Activated T-helper 1 cell treated with anti-CD3 and anti-CD28 coated beads, Interleukin-12 subunit alpha, Interleukin-12 subunit beta, Interleukin-2, Interleukin-4 antibody, amounts not matched to agents 30 ng/mL and 10 ng/mL and 1 ng/mL, durations not matched to agents 14 hours and 24 hours and 36 hours (primary cell): ENCODE measurements at regions not wholly inside any gene's neighbourhood (a gene's known extent, or its start where the extent isn't known, plus 50 kb on each side); places are given as distances from the start of the nearest gene placed in this dataset.
"Not testable (repeated sequence)": the region's sequence is repeated elsewhere in the genome, so short reads cannot be mapped to it uniquely, and the experiment has no call there.

Experiments
- DNase-seq: peaks from one replicate; pipeline ENCODE4 v3.0.0; 2021; ENCODE audit warnings: low spot score
- H3K27ac Mint-ChIP-seq: one replicate; pipeline ENCODE4 v1.8.0; 2021; ENCODE audit warnings: mild to moderate bottlenecking, mixed read lengths
- H3K27me3 Mint-ChIP-seq: one replicate; pipeline ENCODE4 v1.8.0; 2022; ENCODE audit warnings: mild to moderate bottlenecking, moderate library complexity, mixed read lengths; ENCODE audit not compliant: insufficient read depth
- H3K36me3 Mint-ChIP-seq: one replicate; pipeline ENCODE4 v1.8.0; 2021; ENCODE audit warnings: low read depth, mixed read lengths
- H3K4me1 Mint-ChIP-seq: one replicate; pipeline ENCODE4 v1.8.0; 2021; ENCODE audit warnings: low read depth, mixed read lengths
- H3K4me3 Mint-ChIP-seq: one replicate; pipeline ENCODE4 v1.8.0; 2021; ENCODE audit warnings: mild to moderate bottlenecking, moderate library complexity, mixed read lengths
- H3K9me3 Mint-ChIP-seq: one replicate; pipeline ENCODE4 v1.8.0; 2021; ENCODE audit warnings: mixed read lengths
- intact Hi-C: fragments of 100-400 bp; cut with micrococcal nuclease; formaldehyde crosslinking; loops from one replicate; pipeline ENCODE4 v1.15.1; 2024

DNA sequence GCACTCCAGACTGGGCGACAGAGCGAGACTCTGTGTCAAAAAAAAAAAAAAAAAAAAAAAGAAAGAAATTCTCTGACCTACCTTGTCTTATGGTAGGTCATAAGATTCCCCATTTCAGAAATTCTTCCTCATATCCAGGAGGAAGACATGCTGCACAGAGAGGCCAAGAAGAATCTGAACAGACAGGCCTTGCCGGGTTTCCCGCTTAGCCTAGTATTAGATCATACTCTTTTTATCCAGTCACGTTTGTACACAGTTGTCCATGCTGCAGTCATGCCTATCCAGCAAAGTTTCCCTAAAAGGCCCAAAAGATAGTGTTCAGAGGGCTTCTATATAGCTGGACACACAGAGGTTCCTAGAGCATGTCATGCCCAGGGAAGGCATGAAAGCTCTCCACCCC is 93.6 kb upstream of the CHODL start:
- Mint-ChIP-seq H3K27me3 (no peaks in the 10 kb centered on the region), H3K9me3 (peaks cover 5% of the 10 kb centered on the region), H3K36me3 (no peaks in the 10 kb centered on the region), H3K4me1 (no peaks in the 10 kb centered on the region), H3K27ac (no peak overlapping the region), H3K4me3 (no peak overlapping the region)
- no peak for DNase-seq
- intact Hi-C loops: no loop called here

DNA sequence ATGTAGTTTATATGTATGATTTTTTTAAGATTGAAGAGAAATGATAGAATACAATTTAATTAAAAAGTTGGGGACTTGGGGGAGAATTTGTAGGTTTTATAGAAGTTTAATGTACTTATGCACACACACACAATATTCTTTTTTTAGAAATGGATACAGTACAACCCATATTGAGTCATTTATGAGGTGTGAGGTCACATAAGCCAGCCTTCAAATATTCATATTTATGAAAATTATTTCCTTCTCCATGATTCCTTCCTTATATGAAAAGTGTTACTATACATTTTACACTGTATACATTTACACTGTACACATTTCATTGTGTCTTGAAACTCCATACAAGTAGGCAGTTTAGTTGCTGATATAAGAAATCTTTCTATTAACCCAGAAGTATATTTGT is 96.2 kb upstream of the CHODL start:
- H3K4me3 Mint-ChIP-seq: no peak overlapping the region
- no peaks in the 10 kb centered on the region for H3K27me3 Mint-ChIP-seq
- no peak overlapping the region for H3K27ac Mint-ChIP-seq
- H3K9me3 Mint-ChIP-seq: peaks cover 5% of the 10 kb centered on the region
- DNase-seq: no peak
- no peaks in the 10 kb centered on the region for H3K36me3 Mint-ChIP-seq
- H3K4me1 Mint-ChIP-seq: no peaks in the 10 kb centered on the region
- intact Hi-C loops: no loop called here

GRCh38 chr21:18147678-18148077 is 97.0 kb upstream of the CHODL start:
- H3K4me3 Mint-ChIP-seq: no peak overlapping the region
- no peaks in the 10 kb centered on the region for H3K4me1 Mint-ChIP-seq
- no peaks in the 10 kb centered on the region for H3K36me3 Mint-ChIP-seq
- H3K27ac Mint-ChIP-seq: no peak overlapping the region
- intact Hi-C loops: no loop called here
- peaks cover 5% of the 10 kb centered on the region for H3K9me3 Mint-ChIP-seq
- no peaks in the 10 kb centered on the region for H3K27me3 Mint-ChIP-seq
- DNase-seq: no peak

DNA sequence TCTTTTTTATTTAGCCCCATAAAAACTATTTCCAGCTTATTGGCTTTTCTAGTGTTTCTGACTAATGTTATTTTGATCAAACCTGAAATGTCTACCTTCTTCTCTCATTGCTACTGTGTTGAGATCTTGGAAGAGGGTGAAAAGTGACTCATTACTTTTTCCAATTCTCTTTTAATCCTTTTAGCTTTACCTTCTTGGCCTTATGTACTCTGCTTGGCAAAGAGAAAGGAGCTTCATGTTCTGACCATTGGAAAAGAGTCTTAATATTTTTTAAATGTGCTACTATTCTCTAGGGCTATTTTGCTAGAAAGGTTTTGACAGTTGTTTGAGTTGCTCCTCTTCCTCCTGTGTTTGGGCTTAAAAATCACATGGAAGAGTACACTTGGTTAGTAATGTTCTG is 97.8 kb upstream of the CHODL start:
- Mint-ChIP-seq H3K36me3 (no peaks in the 10 kb centered on the region), H3K27me3 (no peaks in the 10 kb centered on the region), H3K27ac (no peak overlapping the region), H3K4me3 (no peak overlapping the region), H3K4me1 (no peaks in the 10 kb centered on the region), H3K9me3 (peaks cover 5% of the 10 kb centered on the region)
- intact Hi-C loops: no loop called here
- DNase-seq: no peak

GRCh38 chr21:18144339-18144738 is 100.3 kb upstream of the CHODL start:
- Mint-ChIP-seq H3K4me1 (no peaks in the 10 kb centered on the region), H3K36me3 (no peaks in the 10 kb centered on the region), H3K27ac (no peak overlapping the region), H3K27me3 (no peaks in the 10 kb centered on the region), H3K4me3 (no peak overlapping the region), H3K9me3 (peaks cover 5% of the 10 kb centered on the region)
- no peak for DNase-seq
- intact Hi-C loops: no loop called here

DNA sequence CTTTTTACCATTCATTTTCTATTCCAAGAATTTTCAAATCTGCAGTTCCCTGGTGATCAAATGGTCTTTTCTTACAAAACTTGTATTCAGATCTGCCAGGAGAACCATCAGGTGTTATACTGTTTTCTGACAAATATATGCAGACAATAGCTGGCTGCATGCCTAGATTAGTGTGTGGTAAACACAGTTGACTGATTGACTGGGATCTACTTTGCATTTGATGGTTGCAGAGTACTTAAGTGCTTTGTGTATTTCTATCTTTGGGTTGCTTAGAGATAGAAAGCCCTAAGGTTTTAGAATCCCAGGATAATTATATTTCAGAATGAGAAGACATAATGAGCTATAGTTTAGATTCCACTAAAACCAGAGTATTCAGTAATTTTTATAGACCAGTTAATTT is 102.0 kb upstream of the CHODL start:
- H3K4me1 Mint-ChIP-seq: no peaks in the 10 kb centered on the region
- intact Hi-C loops: no loop called here
- H3K4me3 Mint-ChIP-seq: no peak overlapping the region
- H3K27ac Mint-ChIP-seq: no peak overlapping the region
- no peak for DNase-seq
- no peaks in the 10 kb centered on the region for H3K27me3 Mint-ChIP-seq
- peaks cover 9% of the 10 kb centered on the region for H3K9me3 Mint-ChIP-seq
- H3K36me3 Mint-ChIP-seq: no peaks in the 10 kb centered on the region

DNA sequence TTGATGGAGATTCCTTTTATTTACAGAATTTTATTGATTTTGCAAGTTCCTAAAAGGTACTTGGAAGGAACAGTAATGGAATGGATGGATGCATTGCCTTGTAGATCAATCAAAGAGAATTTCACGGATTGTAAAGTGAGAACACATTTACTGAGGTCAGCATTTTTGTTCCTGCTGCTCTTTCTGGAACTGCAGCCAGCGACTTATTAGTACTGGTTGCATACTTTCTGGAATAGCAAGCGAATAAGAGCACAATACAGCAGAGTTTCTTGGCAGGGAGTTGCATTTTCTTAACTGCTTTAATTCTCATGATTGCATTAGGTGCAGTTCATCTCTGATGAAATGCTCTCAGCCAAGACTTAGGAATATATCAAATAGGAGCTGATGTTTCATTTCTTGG is 106.1 kb upstream of the CHODL start:
- intact Hi-C loops: no loop called here
- Mint-ChIP-seq H3K27me3 (no peaks in the 10 kb centered on the region), H3K27ac (no peak overlapping the region), H3K4me1 (no peaks in the 10 kb centered on the region), H3K36me3 (no peaks in the 10 kb centered on the region), H3K4me3 (no peak overlapping the region), H3K9me3 (peaks cover 4% of the 10 kb centered on the region)
- no peak for DNase-seq

- Mint-ChIP-seq H3K4me1 (no peaks in the 10 kb centered on the region), H3K27me3 (no peaks in the 10 kb centered on the region), H3K4me3 (no peak overlapping the region), H3K36me3 (no peaks in the 10 kb centered on the region), H3K27ac (no peak overlapping the region), H3K9me3 (no peaks in the 10 kb centered on the region)
- intact Hi-C loops: no loop called here
- DNase-seq: no peak
These were observed 115.1 kb upstream of the CHODL start for GRCh38 chr21:18129526-18129925.

- no peaks in the 10 kb centered on the region for H3K4me1 Mint-ChIP-seq
These were observed 126.1 kb upstream of the CHODL start for GRCh38 chr21:18118566-18118965.

DNA sequence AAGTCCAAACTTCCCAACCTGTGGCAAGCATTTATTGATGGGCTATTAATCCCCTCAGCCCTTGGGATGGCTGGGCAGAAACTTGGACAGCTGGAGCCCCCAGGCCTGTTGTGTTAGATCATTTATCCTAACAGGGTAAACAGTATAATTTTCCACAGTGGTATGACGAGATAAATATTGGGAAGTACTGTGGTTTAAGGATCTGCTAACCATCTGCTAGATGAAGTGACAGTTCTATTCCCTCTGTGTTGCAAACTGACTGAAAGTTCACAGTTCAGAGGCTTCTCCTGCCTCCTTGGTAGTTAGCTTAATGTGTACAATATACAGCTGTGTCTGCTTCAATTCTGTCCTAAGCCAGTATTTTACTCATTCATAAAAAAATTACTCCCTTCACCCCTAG is 127.5 kb upstream of the CHODL start:
- Mint-ChIP-seq H3K4me3 (no peak overlapping the region), H3K27me3 (no peaks in the 10 kb centered on the region), H3K36me3 (no peaks in the 10 kb centered on the region), H3K4me1 (no peaks in the 10 kb centered on the region), H3K27ac (no peak overlapping the region), H3K9me3 (peaks cover 3% of the 10 kb centered on the region)
- DNase-seq: no peak
- intact Hi-C loops: no loop called here

More at GRCh38 chr21:18118566-18118965, 126.1 kb upstream of the CHODL start:
- H3K27me3 Mint-ChIP-seq: no peaks in the 10 kb centered on the region
- H3K27ac Mint-ChIP-seq: no peak overlapping the region
- intact Hi-C loops: no loop called here
- no peaks in the 10 kb centered on the region for H3K9me3 Mint-ChIP-seq
- H3K36me3 Mint-ChIP-seq: no peaks in the 10 kb centered on the region
- H3K4me3 Mint-ChIP-seq: no peak overlapping the region
- no peak for DNase-seq

DNA sequence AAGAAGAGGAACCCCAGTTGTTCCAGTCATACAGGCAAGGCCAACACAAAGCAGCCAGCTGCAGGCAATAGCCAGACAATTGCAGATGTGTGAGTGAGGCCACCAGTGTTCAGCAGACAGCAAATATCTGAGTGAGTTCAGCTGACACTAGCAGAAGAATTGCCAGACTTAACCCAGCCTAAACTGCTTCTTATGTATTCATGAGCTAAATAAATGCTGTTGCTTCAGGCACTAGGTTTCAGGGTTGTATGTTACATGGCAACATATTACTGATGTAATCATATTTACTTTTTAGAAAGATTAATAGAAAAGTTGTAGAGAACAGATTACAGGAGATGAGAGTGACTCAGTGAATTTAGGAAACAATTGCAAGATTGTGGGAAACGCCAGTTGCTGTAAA is 129.8 kb upstream of the CHODL start:
- Mint-ChIP-seq H3K4me1 (no peaks in the 10 kb centered on the region), H3K9me3 (peaks cover 3% of the 10 kb centered on the region), H3K4me3 (no peak overlapping the region), H3K27me3 (no peaks in the 10 kb centered on the region), H3K27ac (no peak overlapping the region), H3K36me3 (no peaks in the 10 kb centered on the region)
- DNase-seq: no peak
- intact Hi-C loops: no loop called here

DNA sequence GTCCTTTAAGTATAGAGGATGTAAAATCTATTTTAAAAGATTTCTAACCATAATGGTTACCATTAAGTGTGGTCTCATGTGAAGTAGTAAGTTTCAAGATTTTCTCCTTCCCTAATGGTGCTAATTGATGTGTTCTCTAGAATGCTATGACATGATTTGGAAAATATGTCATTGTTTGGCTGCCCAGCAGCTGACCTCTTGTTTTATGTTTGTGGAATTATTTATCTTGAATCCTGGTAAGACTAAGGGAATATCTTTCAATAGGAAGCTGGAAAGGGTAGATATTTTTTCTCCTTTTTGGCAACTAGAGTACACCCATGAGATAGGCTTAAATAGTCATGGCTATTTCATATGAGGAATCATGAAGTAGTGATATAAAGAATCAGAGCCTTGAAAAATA is 139.8 kb upstream of the CHODL start:
- intact Hi-C loops: no loop called here
- Mint-ChIP-seq H3K27me3 (no peaks in the 10 kb centered on the region), H3K4me1 (no peaks in the 10 kb centered on the region), H3K9me3 (no peaks in the 10 kb centered on the region), H3K27ac (no peak overlapping the region), H3K4me3 (no peak overlapping the region), H3K36me3 (no peaks in the 10 kb centered on the region)
- no peak for DNase-seq

DNA sequence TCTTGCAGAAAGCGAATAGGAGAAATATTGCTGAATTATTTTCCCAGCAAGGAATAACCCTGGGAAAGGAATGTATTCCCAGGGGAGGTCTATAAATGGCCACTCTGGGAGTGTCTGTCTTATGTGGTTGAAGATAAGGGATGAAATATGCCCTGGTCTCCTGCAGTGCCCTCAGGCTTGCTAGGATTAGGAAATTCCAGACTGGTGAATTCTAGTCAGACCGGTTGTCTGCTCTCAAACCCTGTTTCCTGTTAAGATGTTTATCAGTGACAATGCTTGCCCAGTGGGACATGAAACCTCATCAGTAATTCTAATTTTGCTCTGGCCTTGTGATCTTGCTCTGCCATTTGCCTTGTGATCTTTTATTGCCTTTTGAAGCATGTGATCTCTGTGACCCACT is 148.2 kb upstream of the CHODL start:
- intact Hi-C loops, H3K4me3 Mint-ChIP-seq, H3K27me3 Mint-ChIP-seq, H3K4me1 Mint-ChIP-seq, H3K36me3 Mint-ChIP-seq, H3K27ac Mint-ChIP-seq, DNase-seq: not testable (repeated sequence)
- peaks cover 23% of the 10 kb centered on the region for H3K9me3 Mint-ChIP-seq

GRCh38 chr21:18089786-18090185 is 154.8 kb upstream of the CHODL start:
- Mint-ChIP-seq H3K4me3 (no peak overlapping the region), H3K27ac (no peak overlapping the region), H3K9me3 (peaks cover 22% of the 10 kb centered on the region), H3K4me1 (no peaks in the 10 kb centered on the region), H3K27me3 (no peaks in the 10 kb centered on the region), H3K36me3 (no peaks in the 10 kb centered on the region)
- intact Hi-C loops: no loop called here
- no peak for DNase-seq
